ENCODE measurements at regions not wholly inside any gene's neighbourhood (a gene's known extent, or its start where the extent isn't known, plus 50 kb on each side); places are given as distances from the start of the nearest gene placed in this dataset.

DNA sequence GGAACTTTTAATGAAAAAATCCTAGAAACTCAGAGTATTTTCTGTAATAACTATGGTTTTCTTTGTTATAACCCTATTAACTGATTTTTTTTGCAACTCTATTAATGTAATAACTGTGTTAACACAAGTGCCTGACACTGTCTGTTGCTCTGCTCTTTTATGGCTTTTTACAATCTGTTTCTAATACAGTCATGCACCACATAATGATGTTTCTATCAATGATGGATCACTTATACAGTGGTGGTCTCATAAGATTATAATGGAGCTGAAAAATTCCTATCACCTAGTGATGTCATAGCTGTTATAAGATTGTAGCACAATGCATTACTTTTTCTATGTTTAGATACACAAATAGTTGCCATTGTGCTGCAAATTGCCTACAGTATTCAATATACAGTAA lies 123.1 kb upstream of the SV2C start:
- TF ChIP-seq, protein P1, sequence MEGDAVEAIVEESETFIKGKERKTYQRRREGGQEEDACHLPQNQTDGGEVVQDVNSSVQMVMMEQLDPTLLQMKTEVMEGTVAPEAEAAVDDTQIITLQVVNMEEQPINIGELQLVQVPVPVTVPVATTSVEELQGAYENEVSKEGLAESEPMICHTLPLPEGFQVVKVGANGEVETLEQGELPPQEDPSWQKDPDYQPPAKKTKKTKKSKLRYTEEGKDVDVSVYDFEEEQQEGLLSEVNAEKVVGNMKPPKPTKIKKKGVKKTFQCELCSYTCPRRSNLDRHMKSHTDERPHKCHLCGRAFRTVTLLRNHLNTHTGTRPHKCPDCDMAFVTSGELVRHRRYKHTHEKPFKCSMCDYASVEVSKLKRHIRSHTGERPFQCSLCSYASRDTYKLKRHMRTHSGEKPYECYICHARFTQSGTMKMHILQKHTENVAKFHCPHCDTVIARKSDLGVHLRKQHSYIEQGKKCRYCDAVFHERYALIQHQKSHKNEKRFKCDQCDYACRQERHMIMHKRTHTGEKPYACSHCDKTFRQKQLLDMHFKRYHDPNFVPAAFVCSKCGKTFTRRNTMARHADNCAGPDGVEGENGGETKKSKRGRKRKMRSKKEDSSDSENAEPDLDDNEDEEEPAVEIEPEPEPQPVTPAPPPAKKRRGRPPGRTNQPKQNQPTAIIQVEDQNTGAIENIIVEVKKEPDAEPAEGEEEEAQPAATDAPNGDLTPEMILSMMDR (CRISPR knock-in tag; IDR thresholded peaks at IDR 0.05): no peak
- no peak for TF ChIP-seq CREB3 (CRISPR knock-in tag; IDR thresholded peaks at IDR 0.05)

Measured in HepG2 (cell line).